ENCODE measurements at regions not wholly inside any gene's neighbourhood (a gene's known extent, or its start where the extent isn't known, plus 50 kb on each side); places are given as distances from the start of the nearest gene placed in this dataset.

DNA sequence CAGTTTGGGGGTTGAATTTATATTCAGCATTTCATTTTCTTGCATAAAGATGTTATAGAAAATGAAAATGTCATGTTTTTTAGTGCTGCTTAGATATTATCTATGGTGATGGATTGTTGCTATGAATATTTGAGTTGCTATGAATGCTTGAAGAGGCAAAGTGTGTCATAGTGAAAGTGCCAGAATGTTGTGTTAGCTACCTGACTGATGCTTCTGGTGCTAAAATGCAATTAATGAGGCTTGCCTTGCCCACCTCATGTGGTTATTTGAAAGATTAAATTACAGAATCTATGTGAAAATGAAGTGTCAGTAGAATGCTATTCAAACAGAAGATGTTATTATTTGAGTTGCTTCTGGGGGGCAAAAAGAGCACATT, 62.7 kb upstream of the MYCBP2 start (continued):
- TF ChIP-seq, protein P1, sequence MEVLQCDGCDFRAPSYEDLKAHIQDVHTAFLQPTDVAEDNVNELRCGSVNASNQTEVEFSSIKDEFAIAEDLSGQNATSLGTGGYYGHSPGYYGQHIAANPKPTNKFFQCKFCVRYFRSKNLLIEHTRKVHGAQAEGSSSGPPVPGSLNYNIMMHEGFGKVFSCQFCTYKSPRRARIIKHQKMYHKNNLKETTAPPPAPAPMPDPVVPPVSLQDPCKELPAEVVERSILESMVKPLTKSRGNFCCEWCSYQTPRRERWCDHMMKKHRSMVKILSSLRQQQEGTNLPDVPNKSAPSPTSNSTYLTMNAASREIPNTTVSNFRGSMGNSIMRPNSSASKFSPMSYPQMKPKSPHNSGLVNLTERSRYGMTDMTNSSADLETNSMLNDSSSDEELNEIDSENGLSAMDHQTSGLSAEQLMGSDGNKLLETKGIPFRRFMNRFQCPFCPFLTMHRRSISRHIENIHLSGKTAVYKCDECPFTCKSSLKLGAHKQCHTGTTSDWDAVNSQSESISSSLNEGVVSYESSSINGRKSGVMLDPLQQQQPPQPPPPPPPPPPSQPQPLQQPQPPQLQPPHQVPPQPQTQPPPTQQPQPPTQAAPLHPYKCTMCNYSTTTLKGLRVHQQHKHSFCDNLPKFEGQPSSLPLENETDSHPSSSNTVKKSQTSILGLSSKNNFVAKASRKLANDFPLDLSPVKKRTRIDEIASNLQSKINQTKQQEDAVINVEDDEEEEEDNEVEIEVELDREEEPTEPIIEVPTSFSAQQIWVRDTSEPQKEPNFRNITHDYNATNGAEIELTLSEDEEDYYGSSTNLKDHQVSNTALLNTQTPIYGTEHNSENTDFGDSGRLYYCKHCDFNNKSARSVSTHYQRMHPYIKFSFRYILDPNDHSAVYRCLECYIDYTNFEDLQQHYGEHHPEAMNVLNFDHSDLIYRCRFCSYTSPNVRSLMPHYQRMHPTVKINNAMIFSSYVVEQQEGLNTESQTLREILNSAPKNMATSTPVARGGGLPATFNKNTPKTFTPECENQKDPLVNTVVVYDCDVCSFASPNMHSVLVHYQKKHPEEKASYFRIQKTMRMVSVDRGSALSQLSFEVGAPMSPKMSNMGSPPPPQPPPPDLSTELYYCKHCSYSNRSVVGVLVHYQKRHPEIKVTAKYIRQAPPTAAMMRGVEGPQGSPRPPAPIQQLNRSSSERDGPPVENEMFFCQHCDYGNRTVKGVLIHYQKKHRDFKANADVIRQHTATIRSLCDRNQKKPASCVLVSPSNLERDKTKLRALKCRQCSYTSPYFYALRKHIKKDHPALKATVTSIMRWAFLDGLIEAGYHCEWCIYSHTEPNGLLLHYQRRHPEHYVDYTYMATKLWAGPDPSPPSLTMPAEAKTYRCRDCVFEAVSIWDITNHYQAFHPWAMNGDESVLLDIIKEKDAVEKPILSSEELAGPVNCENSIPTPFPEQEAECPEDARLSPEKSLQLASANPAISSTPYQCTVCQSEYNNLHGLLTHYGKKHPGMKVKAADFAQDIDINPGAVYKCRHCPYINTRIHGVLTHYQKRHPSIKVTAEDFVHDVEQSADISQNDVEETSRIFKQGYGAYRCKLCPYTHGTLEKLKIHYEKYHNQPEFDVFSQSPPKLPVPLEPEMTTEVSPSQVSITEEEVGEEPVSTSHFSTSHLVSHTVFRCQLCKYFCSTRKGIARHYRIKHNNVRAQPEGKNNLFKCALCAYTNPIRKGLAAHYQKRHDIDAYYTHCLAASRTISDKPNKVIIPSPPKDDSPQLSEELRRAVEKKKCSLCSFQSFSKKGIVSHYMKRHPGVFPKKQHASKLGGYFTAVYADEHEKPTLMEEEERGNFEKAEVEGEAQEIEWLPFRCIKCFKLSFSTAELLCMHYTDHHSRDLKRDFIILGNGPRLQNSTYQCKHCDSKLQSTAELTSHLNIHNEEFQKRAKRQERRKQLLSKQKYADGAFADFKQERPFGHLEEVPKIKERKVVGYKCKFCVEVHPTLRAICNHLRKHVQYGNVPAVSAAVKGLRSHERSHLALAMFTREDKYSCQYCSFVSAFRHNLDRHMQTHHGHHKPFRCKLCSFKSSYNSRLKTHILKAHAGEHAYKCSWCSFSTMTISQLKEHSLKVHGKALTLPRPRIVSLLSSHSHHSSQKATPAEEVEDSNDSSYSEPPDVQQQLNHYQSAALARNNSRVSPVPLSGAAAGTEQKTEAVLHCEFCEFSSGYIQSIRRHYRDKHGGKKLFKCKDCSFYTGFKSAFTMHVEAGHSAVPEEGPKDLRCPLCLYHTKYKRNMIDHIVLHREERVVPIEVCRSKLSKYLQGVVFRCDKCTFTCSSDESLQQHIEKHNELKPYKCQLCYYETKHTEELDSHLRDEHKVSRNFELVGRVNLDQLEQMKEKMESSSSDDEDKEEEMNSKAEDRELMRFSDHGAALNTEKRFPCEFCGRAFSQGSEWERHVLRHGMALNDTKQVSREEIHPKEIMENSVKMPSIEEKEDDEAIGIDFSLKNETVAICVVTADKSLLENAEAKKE (CRISPR knock-in tag; IDR thresholded peaks at IDR 0.05), result no peak

DNA sequence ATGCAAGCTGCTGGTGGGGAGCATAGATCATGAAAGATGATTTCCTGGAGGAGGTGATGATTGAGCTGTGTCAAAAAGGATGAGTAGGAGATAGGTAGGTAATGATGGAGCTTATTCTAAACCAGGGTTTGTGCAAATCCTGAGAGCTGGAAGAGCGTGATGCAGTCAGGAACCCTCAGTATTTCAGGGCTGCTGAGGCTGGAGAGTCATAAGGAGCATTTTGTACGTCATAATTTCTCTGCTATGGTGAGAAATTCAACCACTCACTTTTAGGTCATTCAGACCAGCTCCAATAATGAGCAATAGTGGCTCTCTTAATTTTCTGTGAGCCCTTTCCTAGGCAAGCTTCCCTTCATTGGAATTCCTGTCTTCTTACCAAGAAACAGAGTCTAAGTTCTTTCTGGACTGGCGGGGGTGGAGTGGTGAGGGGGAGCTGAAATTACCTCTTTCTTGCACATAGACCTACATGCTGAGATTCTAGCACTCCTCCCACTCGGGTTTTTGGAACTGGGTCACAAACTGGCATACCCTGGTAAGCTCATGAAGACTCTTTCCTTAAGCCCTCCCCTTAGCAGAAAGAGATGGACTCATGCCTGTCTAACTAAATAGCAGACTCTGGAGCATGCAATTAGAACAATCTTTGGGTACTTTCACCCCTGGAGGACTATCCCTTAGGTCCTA, 62.2 kb upstream of the MYCBP2 start:
- TF ChIP-seq CREB1 (CRISPR knock-in tag; IDR thresholded peaks at IDR 0.05; ENCODE audit: low read depth) (no peak), NANOG (IDR thresholded peaks at IDR 0.05; ENCODE audit: borderline replicate concordance) (no peak)
- TF ChIP-seq, protein P2, sequence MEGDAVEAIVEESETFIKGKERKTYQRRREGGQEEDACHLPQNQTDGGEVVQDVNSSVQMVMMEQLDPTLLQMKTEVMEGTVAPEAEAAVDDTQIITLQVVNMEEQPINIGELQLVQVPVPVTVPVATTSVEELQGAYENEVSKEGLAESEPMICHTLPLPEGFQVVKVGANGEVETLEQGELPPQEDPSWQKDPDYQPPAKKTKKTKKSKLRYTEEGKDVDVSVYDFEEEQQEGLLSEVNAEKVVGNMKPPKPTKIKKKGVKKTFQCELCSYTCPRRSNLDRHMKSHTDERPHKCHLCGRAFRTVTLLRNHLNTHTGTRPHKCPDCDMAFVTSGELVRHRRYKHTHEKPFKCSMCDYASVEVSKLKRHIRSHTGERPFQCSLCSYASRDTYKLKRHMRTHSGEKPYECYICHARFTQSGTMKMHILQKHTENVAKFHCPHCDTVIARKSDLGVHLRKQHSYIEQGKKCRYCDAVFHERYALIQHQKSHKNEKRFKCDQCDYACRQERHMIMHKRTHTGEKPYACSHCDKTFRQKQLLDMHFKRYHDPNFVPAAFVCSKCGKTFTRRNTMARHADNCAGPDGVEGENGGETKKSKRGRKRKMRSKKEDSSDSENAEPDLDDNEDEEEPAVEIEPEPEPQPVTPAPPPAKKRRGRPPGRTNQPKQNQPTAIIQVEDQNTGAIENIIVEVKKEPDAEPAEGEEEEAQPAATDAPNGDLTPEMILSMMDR (conservative IDR thresholded peaks at IDR 0.05; ENCODE audit: low read depth in 2 of 2), result no peak
- DNase-seq (ENCODE audit: low spot score) (no peak), ATAC-seq (no peak)
- Histone ChIP-seq H3K4me3 (no peak overlapping the region), H3F3A (replicated peaks; ENCODE audit: low read depth) (no peaks in the 10 kb centered on the region), H4K20me1 (replicated peaks; ENCODE audit: insufficient read depth) (no peaks in the 10 kb centered on the region), H3K4me1 (ENCODE audit: insufficient read depth) (peaks cover under 1% of the 10 kb centered on the region; the same call in 1 of the 2 replicates), H2AFZ (no peak overlapping the region), H3K27me3 (ENCODE audit: insufficient read depth) (no peaks in the 10 kb centered on the region), H3K36me3 (ENCODE audit: insufficient read depth) (no peaks in the 10 kb centered on the region), H3K9me2 (ENCODE audit: insufficient read depth) (no peaks in the 10 kb centered on the region), H3K27ac (ENCODE audit: low read depth) (no peak overlapping the region), H3K4me2 (no peak overlapping the region), H3K79me2 (replicated peaks; ENCODE audit: insufficient read depth) (no peaks in the 10 kb centered on the region)
- Mint-ChIP-seq H3K36me3 (ENCODE audit: low read depth) (peaks cover 4% of the 10 kb centered on the region; the same call in 2 of the 3 replicates), H3K27ac (no peak overlapping the region), H3K4me3 (no peak overlapping the region), H3K4me1 (peaks cover 7% of the 10 kb centered on the region; the same call in 2 of the 3 replicates), H3K9me3 (no peaks in the 10 kb centered on the region; the same call in 2 of the 3 replicates), H3K27me3 (ENCODE audit: insufficient read depth, low read depth, poor library complexity) (no peaks in the 10 kb centered on the region)
